PFSK-1 (cell line): ENCODE measurements at regions not wholly inside any gene's neighbourhood (a gene's known extent, or its start where the extent isn't known, plus 50 kb on each side); places are given as distances from the start of the nearest gene placed in this dataset.

Experiments
- FOXP2 ChIP-seq: optimal IDR thresholded peaks from 2 replicates; pipeline ENCODE3; 2011; ENCODE audit warnings: borderline replicate concordance, control low read depth, inconsistent platforms; ENCODE audit not compliant: insufficient read depth; ENCODE audit errors: extremely low read length, extremely low read depth
- POLR2AphosphoS5 ChIP-seq: IDR thresholded peaks from 2 replicates; pipeline ENCODE4 v1.6.1; 2012; ENCODE audit warnings: low read depth, mild to moderate bottlenecking, control low read depth, low read length, moderate library complexity
- SIN3A ChIP-seq: IDR thresholded peaks from 2 replicates; pipeline ENCODE4 v1.6.1; 2012; ENCODE audit warnings: mild to moderate bottlenecking, low read length, moderate library complexity, borderline replicate concordance; ENCODE audit not compliant: insufficient read depth
- TAF1 ChIP-seq: IDR thresholded peaks from 2 replicates; pipeline ENCODE4 v1.6.1; 2012; ENCODE audit warnings: low read length, control low read depth, borderline replicate concordance; ENCODE audit not compliant: insufficient read depth
- TF ChIP-seq, protein P1 (sequence below), 2 experiments: IDR thresholded peaks; 2 replicates each; pipeline versions ENCODE4 v1.6.1 to v1.8.0; 2011 to 2012; ENCODE audit warnings: low read depth in 2 of 2, low read length in 2 of 2, control low read depth in 1 of 2, inconsistent platforms in 1 of 2, mild to moderate bottlenecking in 1 of 2, moderate library complexity in 1 of 2; ENCODE audit not compliant: insufficient read depth in 1 of 2

- TF ChIP-seq, protein P1, sequence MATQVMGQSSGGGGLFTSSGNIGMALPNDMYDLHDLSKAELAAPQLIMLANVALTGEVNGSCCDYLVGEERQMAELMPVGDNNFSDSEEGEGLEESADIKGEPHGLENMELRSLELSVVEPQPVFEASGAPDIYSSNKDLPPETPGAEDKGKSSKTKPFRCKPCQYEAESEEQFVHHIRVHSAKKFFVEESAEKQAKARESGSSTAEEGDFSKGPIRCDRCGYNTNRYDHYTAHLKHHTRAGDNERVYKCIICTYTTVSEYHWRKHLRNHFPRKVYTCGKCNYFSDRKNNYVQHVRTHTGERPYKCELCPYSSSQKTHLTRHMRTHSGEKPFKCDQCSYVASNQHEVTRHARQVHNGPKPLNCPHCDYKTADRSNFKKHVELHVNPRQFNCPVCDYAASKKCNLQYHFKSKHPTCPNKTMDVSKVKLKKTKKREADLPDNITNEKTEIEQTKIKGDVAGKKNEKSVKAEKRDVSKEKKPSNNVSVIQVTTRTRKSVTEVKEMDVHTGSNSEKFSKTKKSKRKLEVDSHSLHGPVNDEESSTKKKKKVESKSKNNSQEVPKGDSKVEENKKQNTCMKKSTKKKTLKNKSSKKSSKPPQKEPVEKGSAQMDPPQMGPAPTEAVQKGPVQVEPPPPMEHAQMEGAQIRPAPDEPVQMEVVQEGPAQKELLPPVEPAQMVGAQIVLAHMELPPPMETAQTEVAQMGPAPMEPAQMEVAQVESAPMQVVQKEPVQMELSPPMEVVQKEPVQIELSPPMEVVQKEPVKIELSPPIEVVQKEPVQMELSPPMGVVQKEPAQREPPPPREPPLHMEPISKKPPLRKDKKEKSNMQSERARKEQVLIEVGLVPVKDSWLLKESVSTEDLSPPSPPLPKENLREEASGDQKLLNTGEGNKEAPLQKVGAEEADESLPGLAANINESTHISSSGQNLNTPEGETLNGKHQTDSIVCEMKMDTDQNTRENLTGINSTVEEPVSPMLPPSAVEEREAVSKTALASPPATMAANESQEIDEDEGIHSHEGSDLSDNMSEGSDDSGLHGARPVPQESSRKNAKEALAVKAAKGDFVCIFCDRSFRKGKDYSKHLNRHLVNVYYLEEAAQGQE (IDR thresholded peaks at IDR 0.05; ENCODE audit: insufficient read depth in 1 of 2, low read depth in 2 of 2, low read length in 2 of 2), result no peak
- TF ChIP-seq FOXP2, result no peak
- TF ChIP-seq POLR2AphosphoS5, result no peak
These were observed 286.3 kb upstream of the PAPPA start for GRCh38 chr9:115867326-115867725.

GRCh38 chr9:115877852-115878438 lies 275.6 kb upstream of the PAPPA start:
- TF ChIP-seq TAF1 (no peak), SIN3A (no peak), POLR2AphosphoS5 (no peak), FOXP2 (no peak)
- TF ChIP-seq, protein P1 (IDR thresholded peaks at IDR 0.05; ENCODE audit: insufficient read depth in 1 of 2, low read depth in 2 of 2, low read length in 2 of 2), result no peak

GRCh38 chr9:115879451-115879850 lies 274.1 kb upstream of the PAPPA start:
- TF ChIP-seq, protein P1 (IDR thresholded peaks at IDR 0.05; ENCODE audit: insufficient read depth in 1 of 2, low read depth in 2 of 2, low read length in 2 of 2), result no peak
- TF ChIP-seq TAF1, result no peak
- no peak for TF ChIP-seq SIN3A
- TF ChIP-seq POLR2AphosphoS5, result no peak
- TF ChIP-seq FOXP2, result no peak

- TF ChIP-seq POLR2AphosphoS5 (no peak), SIN3A (no peak), TAF1 (no peak), FOXP2 (no peak)
- TF ChIP-seq, protein P1 (IDR thresholded peaks at IDR 0.05; ENCODE audit: insufficient read depth in 1 of 2, low read depth in 2 of 2, low read length in 2 of 2), result no peak
These were observed 273.2 kb upstream of the PAPPA start for GRCh38 chr9:115880221-115880885.

DNA sequence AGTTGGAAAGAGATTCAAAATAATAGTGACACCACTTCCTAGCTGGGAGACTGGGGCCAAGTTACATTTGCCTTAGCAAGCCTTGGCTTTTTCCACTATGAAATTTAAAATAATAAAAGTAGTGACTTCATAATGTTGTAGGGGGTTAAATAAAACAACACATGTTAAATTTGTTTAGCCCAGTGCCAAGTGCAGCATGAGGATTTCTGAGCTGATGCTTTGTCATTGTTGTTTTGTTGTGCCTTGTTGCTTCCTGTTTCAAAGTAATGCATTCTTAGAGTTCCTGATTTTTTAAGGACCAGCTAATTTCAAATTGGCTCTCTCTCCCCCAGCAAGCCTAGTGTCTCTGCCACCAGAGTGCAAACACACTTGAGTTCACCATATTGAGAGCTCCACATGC lies 270.7 kb upstream of the PAPPA start:
- TF ChIP-seq POLR2AphosphoS5 (no peak), SIN3A (no peak), FOXP2 (no peak), TAF1 (no peak)
- TF ChIP-seq, protein P1 (IDR thresholded peaks at IDR 0.05; ENCODE audit: insufficient read depth in 1 of 2, low read depth in 2 of 2, low read length in 2 of 2), result no peak
